Lower leg skin (tissue), 4 donors: ENCODE measurements at regions not wholly inside any gene's neighbourhood (a gene's known extent, or its start where the extent isn't known, plus 50 kb on each side); places are given as distances from the start of the nearest gene placed in this dataset.

Source experiments
- DNase-seq, 2 donors: peaks; one replicate each; pipeline ENCODE4 v3.0.0-alpha.2; 2019; ENCODE audit warnings: low spot score in 2 of 2
- H3K4me3 ChIP-seq: fragments of 200-600 bp; sonication (generic); 2 replicates; pipeline ENCODE4 v1.5.1; 2017; ENCODE audit warnings: mild to moderate bottlenecking, low read depth; ENCODE audit not compliant: poor library complexity, severe bottlenecking
- POLR2A ChIP-seq, 2 donors: fragments of 450-650 bp; IDR thresholded peaks; one replicate each; pipeline ENCODE4 v1.6.1; 2016 to 2017; ENCODE audit warnings: antibody characterized with exemption in 2 of 2, mild to moderate bottlenecking in 1 of 2, moderate library complexity in 1 of 2
- whole genome bisulfite sequencing, 2 donors: methylation state at CpG; one replicate each; pipeline ENCODE4 v1.1.5; 2018; 5-methylcytosine and 5-hydroxymethylcytosine counted together
- intact Hi-C: fragments of 100-400 bp; cut with DNase I; formaldehyde crosslinking; loops from one replicate; pipeline ENCODE4 v1.15.0; 2023; ENCODE audit warnings: low total_unique reads
- TF ChIP-seq, protein P1 (sequence below), 3 donors: fragments of 450-650 bp; IDR thresholded peaks; one replicate each; pipeline ENCODE4 v1.5.1; 2016; ENCODE audit warnings: antibody characterized with exemption in 3 of 3, mild to moderate bottlenecking in 3 of 3, moderate library complexity in 2 of 3

DNA sequence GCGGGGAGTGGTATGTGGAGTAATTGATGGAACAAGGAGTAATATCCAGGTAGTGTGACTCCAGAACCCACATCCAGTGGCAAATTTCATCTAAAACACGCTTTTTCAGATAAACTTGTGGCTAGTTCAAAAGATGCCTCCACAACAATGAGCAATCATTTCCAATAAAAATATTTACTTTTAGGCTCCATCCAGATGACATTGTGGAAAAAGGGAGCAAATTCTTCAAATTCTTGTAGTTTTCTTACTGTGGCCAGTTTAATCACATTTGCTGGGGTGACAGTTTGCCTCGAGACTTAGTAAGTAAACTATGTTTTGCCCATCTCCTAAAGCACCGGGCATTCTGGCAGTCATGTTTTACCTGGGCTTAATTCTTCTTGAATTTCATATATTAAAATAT lies 243.6 kb downstream of the IRS1 start:
- intact Hi-C loops = no loop called here
- DNase-seq = no peak
- no peak for TF ChIP-seq POLR2A (IDR thresholded peaks at IDR 0.05)
- TF ChIP-seq, protein P1, sequence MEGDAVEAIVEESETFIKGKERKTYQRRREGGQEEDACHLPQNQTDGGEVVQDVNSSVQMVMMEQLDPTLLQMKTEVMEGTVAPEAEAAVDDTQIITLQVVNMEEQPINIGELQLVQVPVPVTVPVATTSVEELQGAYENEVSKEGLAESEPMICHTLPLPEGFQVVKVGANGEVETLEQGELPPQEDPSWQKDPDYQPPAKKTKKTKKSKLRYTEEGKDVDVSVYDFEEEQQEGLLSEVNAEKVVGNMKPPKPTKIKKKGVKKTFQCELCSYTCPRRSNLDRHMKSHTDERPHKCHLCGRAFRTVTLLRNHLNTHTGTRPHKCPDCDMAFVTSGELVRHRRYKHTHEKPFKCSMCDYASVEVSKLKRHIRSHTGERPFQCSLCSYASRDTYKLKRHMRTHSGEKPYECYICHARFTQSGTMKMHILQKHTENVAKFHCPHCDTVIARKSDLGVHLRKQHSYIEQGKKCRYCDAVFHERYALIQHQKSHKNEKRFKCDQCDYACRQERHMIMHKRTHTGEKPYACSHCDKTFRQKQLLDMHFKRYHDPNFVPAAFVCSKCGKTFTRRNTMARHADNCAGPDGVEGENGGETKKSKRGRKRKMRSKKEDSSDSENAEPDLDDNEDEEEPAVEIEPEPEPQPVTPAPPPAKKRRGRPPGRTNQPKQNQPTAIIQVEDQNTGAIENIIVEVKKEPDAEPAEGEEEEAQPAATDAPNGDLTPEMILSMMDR (IDR thresholded peaks at IDR 0.05) = no peak
- 92 to 93% methylated on average over 4 of the region's 4 CpGs for whole genome bisulfite sequencing, 2 donors
- no peak overlapping the region for H3K4me3 ChIP-seq

DNA sequence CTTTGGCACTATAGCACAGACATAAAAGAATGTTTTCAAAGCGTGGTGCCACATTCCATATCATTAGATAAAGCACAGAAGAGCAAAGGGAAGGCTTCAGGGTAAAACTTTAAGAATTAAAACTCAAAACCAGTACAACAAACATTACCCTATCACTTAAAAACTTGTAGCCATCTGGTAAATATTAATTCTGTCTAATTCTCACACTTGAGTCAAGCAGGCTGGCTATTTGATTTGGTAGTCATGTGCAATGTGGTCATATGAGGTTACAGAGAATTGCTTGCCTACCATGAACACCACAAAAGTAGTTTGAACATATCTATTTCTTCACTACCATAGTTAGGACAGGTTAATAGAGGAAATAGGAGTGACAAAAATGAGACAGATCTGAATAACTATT lies 244.9 kb downstream of the IRS1 start:
- WGBS, 2 donors = 55 to 72% methylated on average over 1 of the region's 1 CpG
- no peak overlapping the region for H3K4me3 ChIP-seq
- TF ChIP-seq POLR2A (IDR thresholded peaks at IDR 0.05) = no peak
- TF ChIP-seq, protein P1 (IDR thresholded peaks at IDR 0.05) = no peak

DNA sequence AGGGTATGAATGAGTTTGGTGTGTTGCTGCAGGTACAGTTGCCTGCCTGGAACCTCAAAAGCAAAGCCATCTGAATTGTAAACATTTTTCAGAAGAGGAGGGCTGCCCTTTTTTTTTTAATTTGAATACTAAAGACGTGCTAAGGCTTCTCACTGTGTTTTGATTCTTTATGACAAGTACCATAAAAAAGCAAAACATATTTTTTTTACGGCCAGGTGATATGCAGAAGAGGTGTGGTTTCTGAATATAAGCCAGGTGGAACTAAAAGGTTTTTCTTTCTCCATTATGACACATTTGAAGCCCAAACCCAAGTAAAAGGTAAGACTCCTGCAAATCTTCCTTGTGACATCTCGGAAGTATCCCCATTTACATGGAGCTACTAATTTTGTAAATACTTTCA lies 246.3 kb downstream of the IRS1 start:
- no peak for TF ChIP-seq POLR2A (IDR thresholded peaks at IDR 0.05)
- TF ChIP-seq, protein P1 (IDR thresholded peaks at IDR 0.05) = no peak
- WGBS, 2 donors = 47 to 57% methylated on average over 3 of the region's 3 CpGs

More for the DNA sequence above, 244.9 kb downstream of the IRS1 start:
- no peak for DNase-seq
- intact Hi-C loops = no loop called here

DNA sequence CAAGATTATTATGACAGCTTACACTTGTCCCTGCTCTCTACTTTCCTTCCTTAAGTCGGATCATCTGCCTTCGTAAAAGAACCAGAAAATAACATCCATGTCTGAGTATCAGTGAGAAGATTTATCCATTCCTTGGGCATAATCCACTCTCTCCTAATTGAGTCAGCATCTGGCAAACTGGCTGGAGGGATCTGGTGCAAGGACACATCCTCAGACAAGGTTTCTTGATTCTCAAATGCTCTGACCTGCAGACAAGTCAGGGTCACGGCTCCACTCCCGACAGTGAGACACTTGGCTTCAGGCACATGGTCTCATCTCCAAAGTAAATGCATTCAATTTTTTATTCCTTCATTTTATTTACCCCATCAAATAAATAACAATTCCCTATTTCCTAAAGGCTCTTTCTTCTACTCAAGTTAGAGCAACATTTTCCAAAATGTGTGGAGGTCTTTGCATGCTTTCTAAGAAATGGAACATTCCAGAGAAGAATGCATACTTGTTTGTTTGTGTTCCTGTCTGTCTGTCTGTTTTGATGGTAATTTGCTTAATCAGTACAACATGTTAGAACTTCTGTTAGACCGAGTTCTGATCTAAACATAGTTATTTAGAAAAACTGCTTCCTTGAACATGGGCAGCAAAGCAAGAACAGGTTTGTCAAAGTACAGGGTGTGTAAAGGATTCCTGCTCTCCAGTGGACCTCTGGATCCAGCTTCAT lies 246.9 kb downstream of the IRS1 start:
- DNase-seq = no peak
- WGBS, 2 donors = 44 to 47% methylated on average over 5 of the region's 5 CpGs

More for the DNA sequence above, 246.3 kb downstream of the IRS1 start:
- intact Hi-C loops = no loop called here
- no peak for DNase-seq
- no peak overlapping the region for H3K4me3 ChIP-seq

DNA sequence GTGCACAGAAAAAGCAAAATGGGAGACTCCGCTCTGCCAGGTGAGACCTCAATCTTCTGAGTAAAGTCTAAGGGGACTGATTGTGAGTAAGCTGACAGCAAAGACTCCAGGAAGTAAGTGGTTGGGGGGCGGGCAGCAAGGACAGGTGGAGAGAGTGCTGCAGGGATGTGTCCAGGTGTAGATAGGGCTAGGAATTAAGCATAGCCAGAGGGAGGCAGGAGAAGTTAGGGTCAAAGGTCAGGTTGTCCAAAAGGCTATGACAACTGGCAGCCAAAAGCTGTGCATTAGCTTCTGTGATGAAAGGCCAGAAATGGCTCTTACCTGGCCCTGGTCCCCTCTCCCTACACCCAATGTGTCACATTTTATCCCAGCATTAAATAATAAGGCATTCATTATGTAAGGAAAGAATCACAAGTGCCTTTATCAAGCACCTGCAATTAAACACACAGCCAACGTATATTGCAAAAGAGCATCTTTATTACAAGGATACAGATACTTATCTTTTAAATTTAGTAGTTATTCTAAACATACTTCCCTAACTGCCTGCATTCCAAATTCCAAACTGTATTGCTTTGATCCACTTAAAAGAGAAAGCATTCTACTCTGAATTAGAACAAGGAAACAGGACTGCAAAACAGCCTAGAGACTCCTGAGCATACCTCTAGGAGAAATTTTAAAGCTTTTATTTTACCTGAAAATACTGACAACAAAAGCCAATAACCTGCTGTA lies 247.9 kb downstream of the IRS1 start:
- DNase-seq = no peak
- intact Hi-C loops = no loop called here
- WGBS, 2 donors = 79 to 81% methylated on average over 3 of the region's 3 CpGs
- H3K4me3 ChIP-seq = no peak overlapping the region
- no peak for TF ChIP-seq POLR2A (IDR thresholded peaks at IDR 0.05)
- TF ChIP-seq, protein P1 (IDR thresholded peaks at IDR 0.05) = no peak

More for the DNA sequence above, 246.9 kb downstream of the IRS1 start:
- no peak overlapping the region for H3K4me3 ChIP-seq
- intact Hi-C loops = no loop called here
- TF ChIP-seq POLR2A (IDR thresholded peaks at IDR 0.05) = no peak
- TF ChIP-seq, protein P1 (IDR thresholded peaks at IDR 0.05) = no peak
